MCF 10A (cell line): ENCODE measurements at regions not wholly inside any gene's neighbourhood (a gene's known extent, or its start where the extent isn't known, plus 50 kb on each side); places are given as distances from the start of the nearest gene placed in this dataset.
A peak's percentile ranks its signal among the peaks of the same experiment; 100 is the strongest.

ENCODE experiments used
- BruUV-seq: library from RNA; stranded (reverse); fragments of 400-500 nt; replicated peaks from 2 replicates; lab custom pipeline; 2021; lab: Mats Ljungman, UMichigan
- CTCF ChIA-PET: fragments of 300-600 bp; sonication (Branson Sonifier 250); formaldehyde crosslinking; extraction: SDS; loops from one replicate; lab custom pipeline; 2021; ENCODE audit warnings: antibody characterized with exemption, inconsistent platforms; lab: Yijun Ruan, JAX
- POLR2A ChIA-PET: fragments of 300-600, 350-650 bp; sonication (Branson Sonifier 250); formaldehyde crosslinking; extraction: SDS; loops from one replicate; lab custom pipeline; 2020; ENCODE audit warnings: antibody characterized with exemption, inconsistent platforms; lab: Yijun Ruan, JAX
- DNase-seq: peaks from one replicate; pipeline ENCODE4 v3.0.0-alpha.2; 2018; ENCODE audit not compliant: unreplicated experiment
- H3K27ac Mint-ChIP-seq: one replicate; pipeline ENCODE4 v1.8.0; 2022; ENCODE audit warnings: mild to moderate bottlenecking, low read depth, mixed read lengths; ENCODE audit not compliant: unreplicated experiment
- H3K27me3 Mint-ChIP-seq: one replicate; pipeline ENCODE4 v1.8.0; 2022; ENCODE audit warnings: mixed read lengths; ENCODE audit not compliant: insufficient read depth, unreplicated experiment
- H3K36me3 Mint-ChIP-seq: one replicate; pipeline ENCODE4 v1.8.0; 2022; ENCODE audit warnings: mild to moderate bottlenecking, moderate library complexity, mixed read lengths; ENCODE audit not compliant: insufficient read depth, unreplicated experiment
- H3K4me1 Mint-ChIP-seq: one replicate; pipeline ENCODE4 v1.8.0; 2022; ENCODE audit warnings: mixed read lengths; ENCODE audit not compliant: insufficient read depth, unreplicated experiment
- H3K4me3 Mint-ChIP-seq: one replicate; pipeline ENCODE4 v1.8.0; 2022; ENCODE audit warnings: mild to moderate bottlenecking, moderate library complexity, mixed read lengths; ENCODE audit not compliant: unreplicated experiment
- H3K9me3 Mint-ChIP-seq: one replicate; pipeline ENCODE4 v1.8.0; 2022; ENCODE audit warnings: mixed read lengths; ENCODE audit not compliant: unreplicated experiment
- CTCF ChIP-seq: fragments of 200-600 bp; IDR thresholded peaks from one replicate; pipeline ENCODE4 v1.8.0; 2022; ENCODE audit warnings: antibody characterized with exemption, mild to moderate bottlenecking; ENCODE audit not compliant: unreplicated experiment
- intact Hi-C: fragments of 100-400 bp; cut with micrococcal nuclease; formaldehyde crosslinking; loops from 2 replicates; pipeline ENCODE4 v1.14.1; 2022

- ChIA-PET CTCF (interaction anchor here (1.0 kb wide), 1 partner anchor 485 kb away, joined by 3 read pairs; no protein-coding TSS in a partner anchor), POLR2A (interaction anchor here (0.7 kb wide), 1 partner anchor 57 kb away, joined by 3 read pairs; no protein-coding TSS in a partner anchor)
- Mint-ChIP-seq H3K27me3 (no peaks in the 10 kb centered on the region), H3K36me3 (no peaks in the 10 kb centered on the region), H3K4me1 (peaks cover 11% of the 10 kb centered on the region), H3K9me3 (no peaks in the 10 kb centered on the region), H3K27ac (no peak overlapping the region), H3K4me3 (no peak overlapping the region)
- intact Hi-C loops = no loop called here
- no peak for DNase-seq
- no TSS peak for BruUV-seq
- no peak for TF ChIP-seq CTCF
Measured at GRCh38 chr9:31604531-31604930, 779.9 kb upstream of the ACO1 start.

DNA sequence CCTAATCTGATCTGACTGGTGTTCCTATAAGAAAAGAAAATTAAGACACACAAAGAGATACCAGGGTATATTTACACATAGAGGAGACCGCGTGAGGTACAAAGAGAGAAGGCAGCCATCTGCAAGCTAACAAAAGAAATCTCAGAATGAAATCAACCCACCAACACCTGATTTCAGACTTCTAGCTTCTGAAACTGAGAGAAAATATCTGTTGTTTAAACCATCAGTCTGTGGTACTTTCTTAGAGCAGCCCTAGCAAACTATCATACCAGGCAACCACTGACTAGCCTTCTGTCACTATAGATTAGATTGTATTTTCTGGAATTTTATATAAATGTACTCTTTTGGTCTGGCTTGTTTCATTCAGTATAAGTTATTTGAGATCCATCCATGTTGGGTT lies 779.3 kb upstream of the ACO1 start:
- no TSS peak for BruUV-seq
- ChIA-PET CTCF (no interaction called here), POLR2A (interaction anchor here (0.6 kb wide), 1 partner anchor 186 kb away, joined by 3 read pairs; no protein-coding TSS in a partner anchor)
- Mint-ChIP-seq H3K4me1 (peaks cover 11% of the 10 kb centered on the region), H3K27ac (no peak overlapping the region), H3K27me3 (no peaks in the 10 kb centered on the region), H3K4me3 (no peak overlapping the region), H3K9me3 (no peaks in the 10 kb centered on the region), H3K36me3 (no peaks in the 10 kb centered on the region)
- TF ChIP-seq CTCF = no peak
- DNase-seq = no peak
- intact Hi-C loops = no loop called here

- Mint-ChIP-seq H3K4me3 (no peak overlapping the region), H3K36me3 (no peaks in the 10 kb centered on the region), H3K27ac (no peak overlapping the region), H3K27me3 (no peaks in the 10 kb centered on the region), H3K9me3 (no peaks in the 10 kb centered on the region), H3K4me1 (peaks cover 11% of the 10 kb centered on the region)
- intact Hi-C loops = no loop called here
- ChIA-PET CTCF (no interaction called here), POLR2A (interaction anchor here (0.8 kb wide), 1 partner anchor 1877 kb away, joined by 3 read pairs; no protein-coding TSS in a partner anchor)
- no peak for TF ChIP-seq CTCF
- no peak for DNase-seq
- no TSS peak for BruUV-seq
Measured at GRCh38 chr9:31606678-31607077, 777.8 kb upstream of the ACO1 start.

- Mint-ChIP-seq H3K27ac (no peak overlapping the region), H3K9me3 (no peaks in the 10 kb centered on the region), H3K4me3 (no peak overlapping the region), H3K27me3 (no peaks in the 10 kb centered on the region), H3K4me1 (peaks cover 18% of the 10 kb centered on the region), H3K36me3 (no peaks in the 10 kb centered on the region)
- ChIA-PET POLR2A (interaction anchor here (2.2 kb wide), 1 partner anchor 10 kb away, joined by 5 read pairs; no protein-coding TSS in a partner anchor), CTCF (no interaction called here)
- no TSS peak for BruUV-seq
- intact Hi-C loops = no loop called here
- no peak for TF ChIP-seq CTCF
- peak; percentile 23 for DNase-seq
Measured at GRCh38 chr9:31608416-31608815, 776.0 kb upstream of the ACO1 start.
